DMS53 treated with DMSO at 0.1 percent for 48 hours (cell line): ENCODE measurements at regions not wholly inside any gene's neighbourhood (a gene's known extent, or its start where the extent isn't known, plus 50 kb on each side); places are given as distances from the start of the nearest gene placed in this dataset.

Experiments used
- DNase-seq: peaks from one replicate; lab custom pipeline; 2025; ENCODE audit not compliant: unreplicated experiment; lab: John Stamatoyannopoulos, UW

DNA sequence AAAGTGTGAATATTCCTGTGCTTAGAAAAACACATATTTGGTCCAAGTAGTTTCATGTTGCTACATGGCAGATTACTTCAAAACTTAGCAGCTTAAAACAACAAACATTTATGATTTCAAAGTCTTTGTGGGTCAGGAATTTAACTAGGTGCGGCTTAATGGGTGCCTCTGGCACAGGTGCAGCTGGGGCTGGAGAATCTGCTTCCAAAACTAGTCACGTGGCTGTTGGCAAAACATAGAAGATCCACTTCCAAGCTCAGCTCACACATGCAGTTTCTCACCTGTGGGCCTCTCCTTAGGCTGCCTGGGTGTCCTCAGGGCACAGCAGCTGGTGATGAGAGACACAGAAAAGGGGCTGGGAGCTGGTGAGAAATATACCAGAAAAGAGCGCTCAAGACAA is 263.4 kb downstream of the TTLL7 start:
- no peak for DNase-seq

- DNase-seq: no peak
Observed at GRCh38 chr1:83734420-83734819, 264.5 kb downstream of the TTLL7 start.

- no peak for DNase-seq
Observed at GRCh38 chr1:83725735-83726360, 273.1 kb downstream of the TTLL7 start.

DNA sequence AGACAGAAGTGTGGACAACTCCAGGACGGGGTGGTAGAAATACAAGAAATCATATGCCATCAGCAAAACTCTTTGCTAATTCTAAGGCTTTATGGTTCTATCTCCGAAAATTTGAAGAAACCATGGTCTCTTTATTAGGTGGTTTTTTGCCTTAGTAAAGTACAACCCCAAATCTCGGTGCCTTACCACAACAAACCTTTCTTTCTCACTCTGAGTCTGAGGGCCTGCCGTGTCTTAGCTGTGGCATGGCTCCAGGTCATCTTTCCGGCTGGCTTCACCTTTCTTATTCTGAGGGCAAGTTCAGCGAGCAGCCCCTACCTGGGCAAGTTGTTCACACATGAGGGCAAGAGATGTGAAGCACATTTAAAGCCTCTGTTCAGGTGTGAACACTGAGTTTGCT is 280.6 kb downstream of the TTLL7 start:
- DNase-seq: no peak

- DNase-seq: no peak
Observed at GRCh38 chr1:83717785-83718184, 281.1 kb downstream of the TTLL7 start.

DNA sequence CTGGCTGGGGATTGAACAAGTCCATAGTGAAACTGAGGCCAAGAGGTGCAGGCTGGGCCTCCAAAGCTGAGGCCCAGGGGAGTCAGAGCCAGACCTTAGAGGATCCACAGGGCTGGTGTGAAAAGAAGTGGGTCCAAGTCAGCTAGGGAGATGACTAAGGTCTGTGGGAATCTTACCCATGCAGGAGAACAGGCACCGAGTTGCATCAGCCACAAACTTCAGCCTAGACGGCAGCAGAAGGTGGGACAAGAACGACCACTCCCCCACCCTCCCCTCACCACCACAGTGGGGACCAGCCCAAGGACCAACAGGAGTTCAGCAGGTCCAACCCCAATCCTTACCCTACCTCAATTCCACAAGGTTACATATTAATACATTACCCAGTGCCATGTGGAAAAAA is 282.3 kb downstream of the TTLL7 start:
- no peak for DNase-seq

DNA sequence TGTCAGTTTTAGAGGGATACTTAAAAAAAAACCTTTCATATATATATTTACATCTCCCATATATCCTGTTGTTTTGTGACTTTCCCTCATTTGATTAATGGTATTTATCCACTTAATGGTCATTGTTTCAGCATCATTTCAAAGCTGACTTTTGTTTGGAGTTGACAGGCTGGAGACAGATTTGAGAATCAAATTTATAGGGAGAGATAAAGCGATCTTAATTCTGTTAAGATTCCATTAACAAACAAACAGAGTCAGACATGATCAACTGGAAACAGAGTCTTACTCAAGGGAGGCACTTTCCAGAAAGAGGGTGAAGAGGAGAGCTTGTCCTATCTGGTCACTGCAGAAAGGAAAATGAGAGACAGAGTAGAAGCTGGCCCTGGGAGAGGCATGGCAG is 283.4 kb downstream of the TTLL7 start:
- no peak for DNase-seq

- no peak for DNase-seq
Observed at GRCh38 chr1:83709662-83710061, 289.3 kb downstream of the TTLL7 start.

- no peak for DNase-seq
Observed at GRCh38 chr1:83706354-83706938, 292.5 kb downstream of the TTLL7 start.

- no peak for DNase-seq
Observed at GRCh38 chr1:83705091-83705490, 293.8 kb downstream of the TTLL7 start.

- no peak for DNase-seq
Observed at GRCh38 chr1:83704350-83704749, 294.6 kb downstream of the TTLL7 start.

- no peak for DNase-seq
Observed at GRCh38 chr1:83702356-83702755, 296.6 kb downstream of the TTLL7 start.

DNA sequence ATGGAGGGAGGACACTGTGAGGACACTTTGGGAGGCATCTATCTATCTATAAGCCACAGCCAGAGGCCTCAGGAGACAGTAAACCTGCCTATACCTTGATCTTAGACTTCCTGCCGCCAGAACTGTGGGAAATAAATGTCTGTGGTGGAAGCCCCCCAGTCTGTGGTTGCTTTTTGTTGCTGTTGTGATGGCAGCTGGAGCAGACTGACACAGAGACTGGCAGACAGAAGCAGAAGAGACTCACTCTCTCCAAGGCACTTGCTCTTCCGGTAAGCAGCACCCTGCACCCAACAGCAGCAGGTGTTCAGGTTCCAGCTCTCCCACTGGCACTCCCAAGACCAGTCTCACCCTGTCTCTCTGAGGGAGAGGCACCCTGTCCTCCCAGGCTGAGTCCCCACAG is 297.6 kb downstream of the TTLL7 start:
- peak; percentile 26 for DNase-seq

DNA sequence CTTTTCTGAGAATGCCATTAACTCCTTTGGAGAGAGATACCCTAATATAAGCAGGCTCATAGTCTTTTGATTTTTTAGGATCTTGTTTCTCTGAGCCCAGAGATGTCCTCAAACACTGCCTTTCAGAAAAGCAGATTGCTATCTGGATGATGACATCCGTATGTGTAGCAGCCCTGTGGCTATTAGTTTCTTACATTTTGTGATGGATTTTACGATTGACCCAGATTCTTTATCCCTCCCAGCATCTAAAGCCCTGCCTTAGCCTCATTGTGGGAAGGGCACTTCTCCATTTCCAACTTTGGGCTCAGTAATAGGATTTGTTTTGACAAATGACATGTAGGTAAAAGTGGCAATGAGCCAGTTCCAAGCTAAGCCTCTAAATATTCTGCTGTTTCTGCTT is 300.3 kb downstream of the TTLL7 start:
- DNase-seq: no peak

DNA sequence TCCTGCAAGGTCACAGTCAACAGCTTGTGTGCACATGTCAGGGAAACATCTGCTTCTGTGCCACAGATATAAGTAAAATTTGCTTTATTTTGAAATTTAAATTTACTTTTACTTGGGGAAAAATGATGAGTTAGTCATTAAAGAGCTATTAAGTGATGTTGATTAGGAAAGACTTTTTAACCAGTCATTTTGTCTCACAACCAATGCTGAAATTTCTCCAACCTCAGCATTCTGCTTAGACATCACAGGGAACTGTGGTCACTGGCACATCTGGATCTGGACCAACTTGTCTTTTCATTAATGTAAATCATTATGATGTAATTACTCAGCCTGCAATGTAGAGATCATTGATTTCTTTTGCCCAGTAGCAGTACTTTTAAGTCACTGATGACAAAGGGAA is 301.0 kb downstream of the TTLL7 start:
- no peak for DNase-seq

- DNase-seq: no peak
Observed at GRCh38 chr1:83697220-83697619, 301.7 kb downstream of the TTLL7 start.

- no peak for DNase-seq
Observed at GRCh38 chr1:83694449-83694848, 304.5 kb downstream of the TTLL7 start.

DNA sequence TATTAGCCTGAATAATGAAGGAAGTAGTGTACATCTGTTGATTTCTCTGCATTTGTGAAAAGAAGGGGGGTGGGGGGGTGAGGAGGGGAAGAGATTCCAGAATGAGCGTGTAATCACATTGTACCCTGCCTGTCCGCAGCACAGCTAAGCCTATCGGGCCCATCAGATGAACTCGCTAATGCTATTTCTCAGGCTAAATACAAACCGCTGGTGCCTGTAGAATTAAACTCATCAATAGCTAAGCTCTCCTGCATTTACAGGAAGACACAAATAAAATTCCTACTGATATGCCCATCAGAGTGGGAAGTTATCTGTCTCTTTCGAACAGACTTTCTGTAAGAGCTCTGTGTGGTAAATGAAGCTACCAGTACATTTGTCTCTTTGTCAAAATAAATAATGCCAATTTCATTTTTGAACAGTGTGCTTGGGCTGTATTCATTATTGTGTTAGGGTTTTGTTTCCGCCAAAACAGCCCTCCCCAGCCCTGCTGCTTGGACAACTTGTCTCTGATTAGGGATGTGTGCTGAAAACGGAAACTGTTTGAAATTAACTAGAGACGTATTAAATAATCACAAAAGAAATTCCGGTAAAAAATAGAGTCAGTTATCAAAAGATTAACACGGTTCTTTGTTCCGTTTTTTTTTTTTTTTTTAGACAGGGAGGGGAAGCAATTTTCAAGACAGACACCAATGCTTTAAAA is 305.4 kb downstream of the TTLL7 start:
- peak; percentile 31 for DNase-seq

DNA sequence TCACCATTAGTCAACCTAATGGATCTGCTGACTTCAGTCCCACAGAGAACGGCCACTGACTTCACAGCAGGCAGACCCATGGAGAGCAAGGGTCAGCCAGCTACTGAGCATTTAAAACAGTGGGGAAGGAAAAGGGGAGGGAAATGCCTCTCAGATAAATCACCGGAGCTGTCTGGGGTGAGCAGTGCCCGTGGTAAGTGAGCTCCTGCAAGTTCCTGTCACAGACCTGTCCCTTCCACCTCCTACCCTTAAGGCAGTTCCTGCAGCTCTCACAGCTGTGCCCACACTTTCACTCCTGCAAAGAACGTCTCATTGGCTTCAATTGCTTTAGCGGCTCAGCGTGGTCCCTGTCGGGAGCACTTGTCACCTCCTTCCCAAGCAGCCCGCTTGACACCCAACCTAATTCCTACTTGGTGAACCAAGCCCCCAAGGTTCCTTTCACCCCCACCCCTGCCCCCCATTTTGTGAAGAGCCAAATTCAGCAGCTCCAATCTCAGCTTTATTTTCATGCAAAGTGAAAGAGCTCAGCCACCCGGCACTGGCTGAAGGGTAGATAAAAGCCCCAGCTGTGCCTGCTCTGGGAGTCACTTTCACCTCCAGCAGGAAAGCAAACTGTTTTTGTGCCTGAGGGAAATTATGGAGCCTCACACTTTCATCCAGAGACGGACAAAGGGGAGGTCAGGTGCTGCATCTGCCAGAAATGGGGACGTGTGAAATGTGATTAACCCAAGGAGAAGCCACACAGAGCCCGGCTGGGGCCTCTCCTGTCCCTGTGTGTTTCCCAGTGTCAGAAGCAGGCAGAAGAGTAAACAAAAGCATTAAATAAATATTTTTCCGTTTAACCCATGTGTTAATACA is 306.2 kb downstream of the TTLL7 start:
- DNase-seq: peak; percentile 25

GRCh38 chr1:83691953-83692500 is 306.9 kb downstream of the TTLL7 start:
- no peak for DNase-seq
